GM10248 (cell line): ENCODE measurements at regions not wholly inside any gene's neighbourhood (a gene's known extent, or its start where the extent isn't known, plus 50 kb on each side); places are given as distances from the start of the nearest gene placed in this dataset.

Experiments used
- CTCF ChIA-PET: fragments of 300-600 bp; sonication (Branson Sonifier 250); formaldehyde crosslinking; extraction: SDS; loops from one replicate; lab custom pipeline; 2021; ENCODE audit warnings: antibody characterized with exemption; lab: Yijun Ruan, JAX
- POLR2A ChIA-PET: fragments of 350-650 bp; sonication (Branson Sonifier 250); formaldehyde crosslinking; extraction: SDS; loops from one replicate; lab custom pipeline; 2020; ENCODE audit warnings: antibody characterized with exemption; lab: Yijun Ruan, JAX
- DNase-seq: peaks from one replicate; pipeline ENCODE4 v3.0.0; 2012; ENCODE audit errors: extremely low spot score
- CTCF ChIP-seq: IDR thresholded peaks from 2 replicates; pipeline ENCODE4 v1.5.1; 2012; ENCODE audit warnings: mild to moderate bottlenecking, low read depth; ENCODE audit errors: extremely low read depth, missing control alignments, control extremely low read depth

- DNase-seq = no peak
- ChIA-PET POLR2A (no interaction called here), CTCF (no interaction called here)
- TF ChIP-seq CTCF = no peak
Observed at GRCh38 chr2:77807531-77808215, 285.5 kb upstream of the LRRTM4 start.

GRCh38 chr2:77808599-77808998 lies 286.4 kb upstream of the LRRTM4 start:
- CTCF ChIA-PET = no interaction called here
- POLR2A ChIA-PET = no interaction called here
- DNase-seq = no peak
- no peak for TF ChIP-seq CTCF

- ChIA-PET CTCF (no interaction called here), POLR2A (no interaction called here)
- no peak for TF ChIP-seq CTCF
- no peak for DNase-seq
Observed at GRCh38 chr2:77813599-77813998, 291.4 kb upstream of the LRRTM4 start.

GRCh38 chr2:77816618-77817017 lies 294.4 kb upstream of the LRRTM4 start:
- no peak for TF ChIP-seq CTCF
- no peak for DNase-seq
- CTCF ChIA-PET = no interaction called here
- POLR2A ChIA-PET = no interaction called here

- no peak for TF ChIP-seq CTCF
- POLR2A ChIA-PET = no interaction called here
- CTCF ChIA-PET = no interaction called here
- DNase-seq = no peak
Observed at GRCh38 chr2:77818186-77818585, 296.0 kb upstream of the LRRTM4 start.

- TF ChIP-seq CTCF = no peak
- CTCF ChIA-PET = no interaction called here
Observed at GRCh38 chr2:77823028-77823427, 300.9 kb upstream of the LRRTM4 start.

GRCh38 chr2:77831060-77831459 lies 308.9 kb upstream of the LRRTM4 start:
- DNase-seq = no peak
- POLR2A ChIA-PET = no interaction called here
- TF ChIP-seq CTCF = no peak
- CTCF ChIA-PET = no interaction called here

More at GRCh38 chr2:77823028-77823427, 300.9 kb upstream of the LRRTM4 start:
- no peak for DNase-seq
- POLR2A ChIA-PET = no interaction called here
